HepG2 (cell line): ENCODE measurements at regions not wholly inside any gene's neighbourhood (a gene's known extent, or its start where the extent isn't known, plus 50 kb on each side); places are given as distances from the start of the nearest gene placed in this dataset.

ENCODE experiments used
- ATAC-seq: fragments of 200-7000 bp; cut with Tn5 transposase; 3 replicates; pipeline ENCODE4 v1.9.1; 2020; ENCODE audit warnings: mild to moderate bottlenecking, moderate library complexity
- BruUV-seq: library from RNA; stranded (reverse); fragments of 400-500 nt; replicated peaks from 2 replicates; lab custom pipeline; 2021; lab: Mats Ljungman, UMichigan
- CTCF ChIA-PET: fragments of 300-600 bp; formaldehyde crosslinking; extraction: SDS; loops from one replicate; lab custom pipeline; 2021; ENCODE audit warnings: low total read pairs, inconsistent platforms, low intra/inter-chr PET ratio; lab: Yijun Ruan, JAX
- POLR2A ChIA-PET: fragments of 350-600 bp; sonication (Branson Sonifier 250); formaldehyde crosslinking; loops from one replicate; lab custom pipeline; 2020; ENCODE audit warnings: antibody characterized with exemption, inconsistent platforms; lab: Yijun Ruan, JAX
- DNase-seq: peaks from one replicate; pipeline ENCODE4 v3.0.0-alpha.2; 2015; ENCODE audit warnings: low spot score
- FAIRE-seq: peaks from 3 replicates; lab custom pipeline; 2011; peaks lifted over from hg19 to GRCh38; lab: Jason Lieb, UNC
- H2AFZ ChIP-seq: one replicate; pipeline ENCODE4 v1.6.1; 2011; ENCODE audit warnings: low read length, inconsistent platforms
- H3K27ac ChIP-seq: fragments of 300-600 bp; 3 replicates; pipeline ENCODE4 v1.8.0; 2011; ENCODE audit warnings: mixed run types, mild to moderate bottlenecking, mixed read lengths, low read length, inconsistent platforms; ENCODE audit not compliant: insufficient read depth; ENCODE audit errors: extremely low read length
- H3K27me3 ChIP-seq, 2 experiments: fragments of 200-600 bp in 1 of 2; 2 replicates in 1 of 2; 3 replicates in 1 of 2; pipeline versions ENCODE4 v1.6.0 to v1.8.0; 2011; ENCODE audit warnings: low read length in 2 of 2, mild to moderate bottlenecking in 2 of 2, moderate library complexity in 2 of 2, inconsistent platforms in 1 of 2; ENCODE audit not compliant: insufficient read depth in 2 of 2, control insufficient read depth in 1 of 2
- H3K36me3 ChIP-seq, 2 experiments: fragments of 200-600 bp in 1 of 2; replicated peaks in 1 of 2; 2 replicates in 1 of 2; 3 replicates in 1 of 2; pipeline versions ENCODE4 v1.5.1 to v1.8.0; 2011; ENCODE audit warnings: low read length in 2 of 2, inconsistent platforms in 1 of 2; ENCODE audit not compliant: insufficient read depth in 2 of 2, control insufficient read depth in 1 of 2
- H3K4me1 ChIP-seq: 2 replicates; pipeline ENCODE4 v1.5.1; 2012; ENCODE audit warnings: low read length, inconsistent platforms; ENCODE audit not compliant: insufficient read depth
- H3K4me2 ChIP-seq: 2 replicates; pipeline ENCODE4 v1.6.0; 2011; ENCODE audit warnings: low read depth, low read length, inconsistent platforms
- H3K4me3 ChIP-seq, 3 experiments: fragments of 200-600 bp in 1 of 3; sonication (generic), shearing (Covaris generic) in 1 of 3; replicated peaks in 1 of 3; 2 replicates each; pipeline ENCODE4 v1.5.1; 2011 to 2016; ENCODE audit warnings: low read length in 3 of 3, inconsistent platforms in 2 of 3, low read depth in 2 of 3, mild to moderate bottlenecking in 2 of 3, control low read depth in 1 of 3, mixed read lengths in 1 of 3; ENCODE audit not compliant: insufficient read depth in 1 of 3
- H3K79me2 ChIP-seq: one replicate; pipeline ENCODE4 v1.6.1; 2011; ENCODE audit warnings: low read length, inconsistent platforms; ENCODE audit not compliant: insufficient read depth
- H3K9ac ChIP-seq: 2 replicates; pipeline ENCODE4 v1.6.0; 2011; ENCODE audit warnings: mild to moderate bottlenecking, low read depth, low read length, inconsistent platforms; ENCODE audit not compliant: insufficient read depth
- H3K9me3 ChIP-seq: 2 replicates; pipeline ENCODE4 v1.5.1; 2012; ENCODE audit warnings: mild to moderate bottlenecking, low read length
- H4K20me1 ChIP-seq: 2 replicates; pipeline ENCODE4 v1.6.0; 2011; ENCODE audit warnings: inconsistent platforms, mild to moderate bottlenecking, low read length, moderate library complexity; ENCODE audit not compliant: insufficient read depth
- ASH2L ChIP-seq: fragments of 300-600, 200-600 bp; sonication (generic); IDR thresholded peaks from 2 replicates; pipeline ENCODE4 v1.7.0; 2017; ENCODE audit warnings: low read depth, mild to moderate bottlenecking, moderate library complexity, mixed read lengths, low read length; ENCODE audit not compliant: insufficient read length
- KMT2B ChIP-seq: IDR thresholded peaks from 2 replicates; pipeline ENCODE4 v1.6.1; 2016; ENCODE audit warnings: missing genetic modification reagents, missing compliant biosample characterization
- NFAT5 ChIP-seq: sonication (generic); formaldehyde crosslinking; IDR thresholded peaks from 2 replicates; pipeline ENCODE4 v1.4.0; 2020; ENCODE audit warnings: missing genetic modification reagents
- PAX8 ChIP-seq: sonication (generic); formaldehyde crosslinking; IDR thresholded peaks from 2 replicates; pipeline ENCODE4 v1.8.0; 2022; ENCODE audit warnings: mild to moderate bottlenecking, missing genetic modification reagents, borderline replicate concordance
- SETDB1 ChIP-seq: sonication (generic); formaldehyde crosslinking; IDR thresholded peaks from 2 replicates; pipeline ENCODE4 v1.5.1; 2020; ENCODE audit warnings: missing genetic modification reagents, mild to moderate bottlenecking, borderline replicate concordance
- ZNF746 ChIP-seq: sonication (generic); formaldehyde crosslinking; IDR thresholded peaks from 2 replicates; pipeline ENCODE4 v1.8.0; 2022; ENCODE audit warnings: mild to moderate bottlenecking, missing genetic modification reagents
- WGBS: methylation state at CpG from one replicate; pipeline ENCODE4 v1.1.6; 2017; ENCODE audit warnings: low lambda C conversion rate; 5-methylcytosine and 5-hydroxymethylcytosine counted together
- in situ Hi-C: cut with HindIII; loops from 2 replicates; pipeline ENCODE4 v1.10.0; 2017; ENCODE audit warnings: low pct_unique_long_range_greater_than_20kb; ENCODE audit not compliant: extremely low pct_ligation_motif_present
- intact Hi-C: fragments of 100-400 bp; cut with micrococcal nuclease; formaldehyde crosslinking; loops from one replicate; pipeline ENCODE4 v1.10.0; 2022; ENCODE audit not compliant: unreplicated experiment
- TF ChIP-seq, protein P1 (sequence below), 2 experiments: sonication (generic) in 1 of 2; formaldehyde crosslinking in 1 of 2; IDR thresholded peaks; 2 replicates each; pipeline versions ENCODE4 v1.6.1 to v1.9.0; 2014 to 2022; ENCODE audit warnings: antibody characterized with exemption in 1 of 2, borderline replicate concordance in 1 of 2, inconsistent platforms in 1 of 2, low read depth in 1 of 2, missing genetic modification reagents in 1 of 2
- TF ChIP-seq, protein P2 (sequence below): IDR thresholded peaks from 2 replicates; pipeline ENCODE4 v1.6.1; 2018; ENCODE audit warnings: missing genetic modification reagents
- TF ChIP-seq, protein P3 (sequence below): sonication (generic); formaldehyde crosslinking; IDR thresholded peaks from 2 replicates; pipeline ENCODE4 v1.4.0; 2020; ENCODE audit warnings: missing genetic modification reagents, low read depth, mild to moderate bottlenecking, borderline replicate concordance

DNA sequence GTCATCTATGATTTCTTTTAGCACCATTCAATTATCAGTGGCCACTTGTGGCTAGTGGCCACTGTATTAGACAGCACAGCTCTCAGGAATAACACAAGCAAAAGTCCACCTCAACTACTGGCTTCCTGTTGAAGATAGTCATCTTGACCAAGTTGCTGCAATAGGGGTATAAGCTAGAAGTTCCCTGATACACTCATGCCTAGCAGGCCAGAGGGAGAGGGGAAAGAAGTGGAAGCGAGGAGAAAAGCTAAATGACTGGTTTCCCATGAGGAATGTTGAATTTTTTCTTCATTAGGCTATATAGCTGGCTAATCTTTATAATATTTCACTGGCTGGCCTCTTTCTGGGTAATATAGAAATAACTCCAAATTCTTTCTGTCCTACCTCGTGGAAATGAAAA, 327.5 kb upstream of the MEOX2 start:
- no peak for ATAC-seq
- Histone ChIP-seq H3K4me3 (no peak overlapping the region), H3K79me2 (no peaks in the 10 kb centered on the region), H3K4me2 (no peak overlapping the region), H3K9me3 (peaks cover 33% of the 10 kb centered on the region), H3K4me1 (no peaks in the 10 kb centered on the region), H3K36me3 (no peaks in the 10 kb centered on the region), H4K20me1 (no peaks in the 10 kb centered on the region), H3K27ac (no peak overlapping the region), H2AFZ (no peak overlapping the region), H3K9ac (no peak overlapping the region), H3K27me3 (no peaks in the 10 kb centered on the region)
- ChIA-PET POLR2A (no interaction called here), CTCF (no interaction called here)
- BruUV-seq: no TSS peak
- DNase-seq: no peak
- intact Hi-C loops (no loop called here), in situ Hi-C loops (no loop called here)
- no peak for FAIRE-seq
- WGBS: 4% methylated on average over 2 of the region's 2 CpGs
- TF ChIP-seq, protein P1, sequence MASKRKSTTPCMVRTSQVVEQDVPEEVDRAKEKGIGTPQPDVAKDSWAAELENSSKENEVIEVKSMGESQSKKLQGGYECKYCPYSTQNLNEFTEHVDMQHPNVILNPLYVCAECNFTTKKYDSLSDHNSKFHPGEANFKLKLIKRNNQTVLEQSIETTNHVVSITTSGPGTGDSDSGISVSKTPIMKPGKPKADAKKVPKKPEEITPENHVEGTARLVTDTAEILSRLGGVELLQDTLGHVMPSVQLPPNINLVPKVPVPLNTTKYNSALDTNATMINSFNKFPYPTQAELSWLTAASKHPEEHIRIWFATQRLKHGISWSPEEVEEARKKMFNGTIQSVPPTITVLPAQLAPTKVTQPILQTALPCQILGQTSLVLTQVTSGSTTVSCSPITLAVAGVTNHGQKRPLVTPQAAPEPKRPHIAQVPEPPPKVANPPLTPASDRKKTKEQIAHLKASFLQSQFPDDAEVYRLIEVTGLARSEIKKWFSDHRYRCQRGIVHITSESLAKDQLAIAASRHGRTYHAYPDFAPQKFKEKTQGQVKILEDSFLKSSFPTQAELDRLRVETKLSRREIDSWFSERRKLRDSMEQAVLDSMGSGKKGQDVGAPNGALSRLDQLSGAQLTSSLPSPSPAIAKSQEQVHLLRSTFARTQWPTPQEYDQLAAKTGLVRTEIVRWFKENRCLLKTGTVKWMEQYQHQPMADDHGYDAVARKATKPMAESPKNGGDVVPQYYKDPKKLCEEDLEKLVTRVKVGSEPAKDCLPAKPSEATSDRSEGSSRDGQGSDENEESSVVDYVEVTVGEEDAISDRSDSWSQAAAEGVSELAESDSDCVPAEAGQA (IDR thresholded peaks at IDR 0.05; ENCODE audit: low read depth): no peak
- TF ChIP-seq, protein P1 (CRISPR knock-in tag; IDR thresholded peaks at IDR 0.05; ENCODE audit: borderline replicate concordance): no peak
- TF ChIP-seq NFAT5: no peak
- TF ChIP-seq PAX8 (CRISPR knock-in tag): no peak
- TF ChIP-seq ASH2L: no peak
- TF ChIP-seq SETDB1 (CRISPR knock-in tag): no peak
- no peak for TF ChIP-seq KMT2B
- TF ChIP-seq, protein P2, sequence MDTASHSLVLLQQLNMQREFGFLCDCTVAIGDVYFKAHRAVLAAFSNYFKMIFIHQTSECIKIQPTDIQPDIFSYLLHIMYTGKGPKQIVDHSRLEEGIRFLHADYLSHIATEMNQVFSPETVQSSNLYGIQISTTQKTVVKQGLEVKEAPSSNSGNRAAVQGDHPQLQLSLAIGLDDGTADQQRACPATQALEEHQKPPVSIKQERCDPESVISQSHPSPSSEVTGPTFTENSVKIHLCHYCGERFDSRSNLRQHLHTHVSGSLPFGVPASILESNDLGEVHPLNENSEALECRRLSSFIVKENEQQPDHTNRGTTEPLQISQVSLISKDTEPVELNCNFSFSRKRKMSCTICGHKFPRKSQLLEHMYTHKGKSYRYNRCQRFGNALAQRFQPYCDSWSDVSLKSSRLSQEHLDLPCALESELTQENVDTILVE (CRISPR knock-in tag): no peak
- TF ChIP-seq, protein P3, sequence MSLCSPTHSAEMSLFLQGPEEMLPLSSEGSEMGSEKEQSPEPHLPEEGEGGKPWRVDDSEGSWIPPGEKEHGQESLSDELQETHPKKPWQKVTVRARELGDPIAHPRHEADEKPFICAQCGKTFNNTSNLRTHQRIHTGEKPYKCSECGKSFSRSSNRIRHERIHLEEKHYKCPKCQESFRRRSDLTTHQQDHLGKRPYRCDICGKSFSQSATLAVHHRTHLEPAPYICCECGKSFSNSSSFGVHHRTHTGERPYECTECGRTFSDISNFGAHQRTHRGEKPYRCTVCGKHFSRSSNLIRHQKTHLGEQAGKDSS (CRISPR knock-in tag): no peak
- TF ChIP-seq ZNF746: no peak
